H9 (cell line): ENCODE measurements at regions not wholly inside any gene's neighbourhood (a gene's known extent, or its start where the extent isn't known, plus 50 kb on each side); places are given as distances from the start of the nearest gene placed in this dataset.
A peak's percentile ranks its signal among the peaks of the same experiment; 100 is the strongest.

Experiments
- DNase-seq: peaks from one replicate; pipeline ENCODE4 v3.0.0-alpha.2; 2017
- H2AFZ ChIP-seq: one replicate; pipeline ENCODE4 v1.6.1; 2013; ENCODE audit warnings: mild to moderate bottlenecking, low read length, control low read depth, moderate library complexity
- H2AK5ac ChIP-seq: 2 replicates; pipeline ENCODE4 v1.6.1; 2013; ENCODE audit warnings: low read length, control low read depth, mixed read lengths; ENCODE audit not compliant: insufficient read length
- H2BK120ac ChIP-seq: one replicate; pipeline ENCODE4 v1.6.1; 2013; ENCODE audit warnings: low read depth, mild to moderate bottlenecking, low read length, control low read depth, inconsistent platforms; ENCODE audit not compliant: poor library complexity, severe bottlenecking
- H2BK12ac ChIP-seq: 2 replicates; pipeline ENCODE4 v1.6.1; 2013; ENCODE audit warnings: low read length, control low read depth, mixed read lengths, low read depth; ENCODE audit not compliant: insufficient read length
- H2BK15ac ChIP-seq: 2 replicates; pipeline ENCODE4 v1.6.1; 2013; ENCODE audit warnings: low read depth, low read length, control low read depth
- H2BK20ac ChIP-seq: one replicate; pipeline ENCODE4 v1.6.1; 2013; ENCODE audit warnings: low read depth, mild to moderate bottlenecking, low read length, control low read depth, inconsistent platforms; ENCODE audit not compliant: poor library complexity, severe bottlenecking
- H2BK5ac ChIP-seq: 2 replicates; pipeline ENCODE4 v1.6.1; 2013; ENCODE audit warnings: low read length, control low read depth, mixed read lengths; ENCODE audit not compliant: insufficient read length
- H3K14ac ChIP-seq: 2 replicates; pipeline ENCODE4 v1.6.1; 2013; ENCODE audit warnings: low read length, control low read depth; ENCODE audit not compliant: insufficient read depth
- H3K18ac ChIP-seq: 2 replicates; pipeline ENCODE4 v1.6.1; 2013; ENCODE audit warnings: low read depth, mild to moderate bottlenecking, mixed read lengths, low read length, control low read depth; ENCODE audit not compliant: insufficient read length
- H3K23ac ChIP-seq: 2 replicates; pipeline ENCODE4 v1.6.1; 2013; ENCODE audit warnings: low read length, control low read depth, mixed read lengths, low read depth; ENCODE audit not compliant: insufficient read length
- H3K23me2 ChIP-seq: 2 replicates; pipeline ENCODE4 v1.6.1; 2013; ENCODE audit warnings: low read depth, mild to moderate bottlenecking, mixed read lengths, low read length, control low read depth; ENCODE audit not compliant: insufficient read length, poor library complexity, severe bottlenecking
- H3K27ac ChIP-seq: 2 replicates; pipeline ENCODE4 v1.5.1; 2013; ENCODE audit warnings: low read length, control low read depth, mixed read lengths, low read depth; ENCODE audit not compliant: insufficient read length
- H3K27me3 ChIP-seq: 2 replicates; pipeline ENCODE4 v1.6.1; 2013; ENCODE audit warnings: low read length, control low read depth, inconsistent platforms; ENCODE audit not compliant: insufficient read depth
- H3K4ac ChIP-seq: 2 replicates; pipeline ENCODE4 v1.6.1; 2013; ENCODE audit warnings: low read depth, mild to moderate bottlenecking, control low read depth, inconsistent platforms, low read length, moderate library complexity
- H3K4me1 ChIP-seq: 2 replicates; pipeline ENCODE4 v1.6.1; 2013; ENCODE audit warnings: low read length, control low read depth, inconsistent platforms; ENCODE audit not compliant: insufficient read depth
- H3K4me2 ChIP-seq: 2 replicates; pipeline ENCODE4 v1.6.1; 2013; ENCODE audit warnings: low read length, control low read depth, mixed read lengths; ENCODE audit not compliant: insufficient read length, insufficient read depth
- H3K56ac ChIP-seq: 2 replicates; pipeline ENCODE4 v1.6.1; 2013; ENCODE audit warnings: low read depth, mild to moderate bottlenecking, mixed read lengths, low read length, control low read depth; ENCODE audit not compliant: insufficient read length
- H3K79me1 ChIP-seq: 2 replicates; pipeline ENCODE4 v1.6.1; 2013; ENCODE audit warnings: low read depth, mild to moderate bottlenecking, moderate library complexity, low read length, control low read depth, inconsistent platforms; ENCODE audit not compliant: insufficient read depth, poor library complexity, severe bottlenecking
- H3K79me2 ChIP-seq: 2 replicates; pipeline ENCODE4 v1.6.1; 2013; ENCODE audit warnings: low read length, control low read depth, inconsistent platforms; ENCODE audit not compliant: insufficient read depth
- H3K9ac ChIP-seq: 2 replicates; pipeline ENCODE4 v1.6.1; 2013; ENCODE audit warnings: low read length, control low read depth, mixed read lengths; ENCODE audit not compliant: insufficient read length; ENCODE audit errors: extremely low read depth
- H3K9me3 ChIP-seq: one replicate; pipeline ENCODE4 v1.6.1; 2013; ENCODE audit warnings: low read depth, low read length, inconsistent platforms; ENCODE audit not compliant: control insufficient read depth
- H3T11ph ChIP-seq: one replicate; pipeline ENCODE4 v1.6.1; 2013; ENCODE audit warnings: mild to moderate bottlenecking, low read length, control low read depth, inconsistent platforms
- H4K20me1 ChIP-seq: one replicate; pipeline ENCODE4 v1.6.1; 2013; ENCODE audit not compliant: control insufficient read depth, insufficient read length, insufficient read depth
- H4K5ac ChIP-seq: 2 replicates; pipeline ENCODE4 v1.6.1; 2013; ENCODE audit warnings: low read depth, mild to moderate bottlenecking, mixed read lengths, low read length, control low read depth; ENCODE audit not compliant: insufficient read length
- H4K8ac ChIP-seq: replicated peaks from 2 replicates; pipeline ENCODE4 v1.6.1; 2013; ENCODE audit warnings: low read length, control low read depth, mixed read lengths, low read depth; ENCODE audit not compliant: insufficient read length
- H4K91ac ChIP-seq: 2 replicates; pipeline ENCODE4 v1.6.1; 2013; ENCODE audit warnings: low read depth, mild to moderate bottlenecking, moderate library complexity, mixed read lengths, low read length, control low read depth; ENCODE audit not compliant: insufficient read length
- H3K27ac Mint-ChIP-seq, 3 experiments: 2 replicates in 2 of 3; 3 replicates in 1 of 3; pipeline ENCODE4 v1.8.0; 2020 to 2021; ENCODE audit warnings: mixed read lengths in 3 of 3, mild to moderate bottlenecking in 1 of 3, moderate library complexity in 1 of 3
- H3K27me3 Mint-ChIP-seq: 2 replicates; pipeline ENCODE4 v1.8.0; 2021; ENCODE audit warnings: low read depth, mild to moderate bottlenecking, moderate library complexity, mixed read lengths
- H3K36me3 Mint-ChIP-seq, 3 experiments: 2 replicates in 2 of 3; 3 replicates in 1 of 3; pipeline ENCODE4 v1.8.0; 2020 to 2021; ENCODE audit warnings: low read depth in 3 of 3, mixed read lengths in 3 of 3; ENCODE audit not compliant: insufficient read depth in 1 of 3
- H3K4me1 Mint-ChIP-seq, 2 experiments: 2 replicates each; pipeline ENCODE4 v1.8.0; 2020; ENCODE audit warnings: mixed read lengths in 2 of 2
- H3K4me3 Mint-ChIP-seq, 2 experiments: 2 replicates in 1 of 2; 3 replicates in 1 of 2; pipeline ENCODE4 v1.8.0; 2020 to 2021; ENCODE audit warnings: mild to moderate bottlenecking in 2 of 2, mixed read lengths in 2 of 2, moderate library complexity in 1 of 2
- H3K9me3 Mint-ChIP-seq, 2 experiments: 2 replicates in 1 of 2; 3 replicates in 1 of 2; pipeline ENCODE4 v1.8.0; 2020; ENCODE audit warnings: mild to moderate bottlenecking in 2 of 2, mixed read lengths in 2 of 2, moderate library complexity in 1 of 2
- WGBS: extraction: QIAGEN DNeasy Blood & Tissue Kit; methylation state at CpG from one replicate; pipeline ENCODE4 v1.1.7; 2013; ENCODE audit warnings: missing lambda C conversion rate, low lambda C conversion rate, mixed read lengths; ENCODE audit not compliant: insufficient read length; ENCODE audit errors: extremely low coverage; 5-methylcytosine and 5-hydroxymethylcytosine counted together
- TF ChIP-seq, protein P1 (sequence below): fragments of 200-600 bp; sonication (generic); conservative IDR thresholded peaks from 3 replicates; pipeline ENCODE4 v1.8.0; 2021; ENCODE audit warnings: antibody characterized with exemption, mild to moderate bottlenecking

DNA sequence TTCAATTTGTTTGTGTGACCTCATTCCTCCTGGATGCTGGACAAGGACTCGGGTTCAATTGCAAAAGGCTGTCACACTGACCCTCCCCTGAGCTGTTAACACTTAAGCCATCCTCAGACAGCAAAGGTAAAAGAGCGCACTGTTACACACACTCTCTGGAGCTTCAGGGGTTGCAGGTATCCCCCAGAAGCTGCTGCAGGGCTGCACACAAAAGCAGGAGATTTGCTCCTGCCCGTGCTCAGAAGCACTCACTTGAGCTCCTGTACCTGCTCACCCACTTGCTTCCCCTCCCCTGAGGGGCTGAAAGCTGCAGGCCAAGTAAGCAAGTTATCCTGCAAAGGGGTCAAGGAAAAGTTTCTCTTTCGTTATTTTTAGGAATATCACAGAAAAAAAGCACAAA is 886.2 kb upstream of the ZWINT start:
- Mint-ChIP-seq H3K9me3 (peaks cover 7 to 9% of the 10 kb centered on the region in 2 experiments; a peak in 3 of 5 replicates), H3K36me3 (peaks cover 0 to 7% (median 0%) of the 10 kb centered on the region in 3 experiments; a peak in 3 of 7 replicates), H3K4me3 (peak overlapping the region; percentile 31 to 50; a peak in 3 of 5 replicates), H3K4me1 (peaks cover 11 to 19% of the 10 kb centered on the region in 2 experiments), H3K27me3 (peaks cover 2% of the 10 kb centered on the region; the same call in 1 of the 2 replicates), H3K27ac (no peak overlapping the region; a peak in 1 of 7 replicates)
- no peak overlapping the region for H3T11ph ChIP-seq
- no peaks in the 10 kb centered on the region for H3K79me2 ChIP-seq
- no peak overlapping the region for H2BK5ac ChIP-seq
- H3K9me3 ChIP-seq: no peaks in the 10 kb centered on the region
- H3K14ac ChIP-seq: no peak overlapping the region
- DNase-seq: no peak
- no peak overlapping the region for H2BK20ac ChIP-seq
- no peak overlapping the region for H3K9ac ChIP-seq
- no peaks in the 10 kb centered on the region for H3K4me1 ChIP-seq
- H3K27ac ChIP-seq: no peak overlapping the region
- no peak overlapping the region for H3K18ac ChIP-seq
- no peak overlapping the region for H3K56ac ChIP-seq
- H2AFZ ChIP-seq: peak overlapping the region; percentile 60
- H4K20me1 ChIP-seq: no peaks in the 10 kb centered on the region
- H2BK15ac ChIP-seq: no peak overlapping the region
- no peaks in the 10 kb centered on the region for H3K79me1 ChIP-seq
- H3K23me2 ChIP-seq: no peaks in the 10 kb centered on the region
- H4K91ac ChIP-seq: no peak overlapping the region
- no CpG with 5 or more reads among the region's 4 CpGs for WGBS
- H4K5ac ChIP-seq: no peak overlapping the region
- no peaks in the 10 kb centered on the region for H3K27me3 ChIP-seq
- H2BK12ac ChIP-seq: no peak overlapping the region
- no peak overlapping the region for H2AK5ac ChIP-seq
- H2BK120ac ChIP-seq: no peak overlapping the region
- H4K8ac ChIP-seq: no peak overlapping the region
- TF ChIP-seq, protein P1, sequence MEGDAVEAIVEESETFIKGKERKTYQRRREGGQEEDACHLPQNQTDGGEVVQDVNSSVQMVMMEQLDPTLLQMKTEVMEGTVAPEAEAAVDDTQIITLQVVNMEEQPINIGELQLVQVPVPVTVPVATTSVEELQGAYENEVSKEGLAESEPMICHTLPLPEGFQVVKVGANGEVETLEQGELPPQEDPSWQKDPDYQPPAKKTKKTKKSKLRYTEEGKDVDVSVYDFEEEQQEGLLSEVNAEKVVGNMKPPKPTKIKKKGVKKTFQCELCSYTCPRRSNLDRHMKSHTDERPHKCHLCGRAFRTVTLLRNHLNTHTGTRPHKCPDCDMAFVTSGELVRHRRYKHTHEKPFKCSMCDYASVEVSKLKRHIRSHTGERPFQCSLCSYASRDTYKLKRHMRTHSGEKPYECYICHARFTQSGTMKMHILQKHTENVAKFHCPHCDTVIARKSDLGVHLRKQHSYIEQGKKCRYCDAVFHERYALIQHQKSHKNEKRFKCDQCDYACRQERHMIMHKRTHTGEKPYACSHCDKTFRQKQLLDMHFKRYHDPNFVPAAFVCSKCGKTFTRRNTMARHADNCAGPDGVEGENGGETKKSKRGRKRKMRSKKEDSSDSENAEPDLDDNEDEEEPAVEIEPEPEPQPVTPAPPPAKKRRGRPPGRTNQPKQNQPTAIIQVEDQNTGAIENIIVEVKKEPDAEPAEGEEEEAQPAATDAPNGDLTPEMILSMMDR: no peak
- peak overlapping the region; percentile 53 for H3K4me2 ChIP-seq
- no peak overlapping the region for H3K23ac ChIP-seq
- no peak overlapping the region for H3K4ac ChIP-seq
